ENCODE measurements at regions not wholly inside any gene's neighbourhood (a gene's known extent, or its start where the extent isn't known, plus 50 kb on each side); places are given as distances from the start of the nearest gene placed in this dataset.
"Not testable (repeated sequence)": the region's sequence is repeated elsewhere in the genome, so short reads cannot be mapped to it uniquely, and the experiment has no call there.

GRCh38 chr16:31975826-31976419, 102.3 kb downstream of the ZNF267 start:
- DNase-seq, result not testable (repeated sequence)

- DNase-seq, result not testable (repeated sequence)
Observed at GRCh38 chr16:31978463-31978862, 104.9 kb downstream of the ZNF267 start.

- not testable (repeated sequence) for DNase-seq
Observed at GRCh38 chr16:31981739-31982138, 108.1 kb downstream of the ZNF267 start.

GRCh38 chr16:31982986-31983385, 109.4 kb downstream of the ZNF267 start:
- not testable (repeated sequence) for DNase-seq

GRCh38 chr16:31983666-31984065, 110.1 kb downstream of the ZNF267 start:
- not testable (repeated sequence) for DNase-seq

GRCh38 chr16:31986895-31987294, 113.3 kb downstream of the ZNF267 start:
- not testable (repeated sequence) for DNase-seq

- DNase-seq, result peak; percentile 60
Observed at GRCh38 chr16:31988595-31989581, 115.3 kb downstream of the ZNF267 start.

GRCh38 chr16:31990261-31990660, 116.7 kb downstream of the ZNF267 start:
- not testable (repeated sequence) for DNase-seq

- DNase-seq, result not testable (repeated sequence)
Observed at GRCh38 chr16:31990980-31991379, 117.4 kb downstream of the ZNF267 start.

GRCh38 chr16:31996325-31996724, 122.7 kb downstream of the ZNF267 start:
- DNase-seq, result not testable (repeated sequence)

GRCh38 chr16:32002496-32002895, 128.9 kb downstream of the ZNF267 start:
- DNase-seq, result not testable (repeated sequence)

- not testable (repeated sequence) for DNase-seq
Observed at GRCh38 chr16:32003819-32004218, 130.2 kb downstream of the ZNF267 start.

GRCh38 chr16:32038783-32039496, 165.3 kb downstream of the ZNF267 start:
- DNase-seq, result not testable (repeated sequence)

- not testable (repeated sequence) for DNase-seq
Observed at GRCh38 chr16:32039919-32040318, 166.3 kb downstream of the ZNF267 start.

- not testable (repeated sequence) for DNase-seq
Observed at GRCh38 chr16:32066016-32066651, 187.0 kb upstream of the TP53TG3D start.

GRCh38 chr16:32071586-32071985, 181.5 kb upstream of the TP53TG3D start:
- not testable (repeated sequence) for DNase-seq

GRCh38 chr16:32083891-32084290, 169.2 kb upstream of the TP53TG3D start:
- not testable (repeated sequence) for DNase-seq

- DNase-seq, result not testable (repeated sequence)
Observed at GRCh38 chr16:32084656-32085401, 168.3 kb upstream of the TP53TG3D start.

- DNase-seq, result not testable (repeated sequence)
Observed at GRCh38 chr16:32085438-32086141, 167.5 kb upstream of the TP53TG3D start.

- DNase-seq, result not testable (repeated sequence)
Observed at GRCh38 chr16:32115562-32115961, 137.5 kb upstream of the TP53TG3D start.

- DNase-seq, result no peak
Observed at GRCh38 chr16:32116080-32116479, 137.0 kb upstream of the TP53TG3D start.
